ENCODE measurements at regions not wholly inside any gene's neighbourhood (a gene's known extent, or its start where the extent isn't known, plus 50 kb on each side); places are given as distances from the start of the nearest gene placed in this dataset.
A peak's percentile ranks its signal among the peaks of the same experiment; 100 is the strongest.
"Not testable (repeated sequence)": the region's sequence is repeated elsewhere in the genome, so short reads cannot be mapped to it uniquely, and the experiment has no call there.

DNA sequence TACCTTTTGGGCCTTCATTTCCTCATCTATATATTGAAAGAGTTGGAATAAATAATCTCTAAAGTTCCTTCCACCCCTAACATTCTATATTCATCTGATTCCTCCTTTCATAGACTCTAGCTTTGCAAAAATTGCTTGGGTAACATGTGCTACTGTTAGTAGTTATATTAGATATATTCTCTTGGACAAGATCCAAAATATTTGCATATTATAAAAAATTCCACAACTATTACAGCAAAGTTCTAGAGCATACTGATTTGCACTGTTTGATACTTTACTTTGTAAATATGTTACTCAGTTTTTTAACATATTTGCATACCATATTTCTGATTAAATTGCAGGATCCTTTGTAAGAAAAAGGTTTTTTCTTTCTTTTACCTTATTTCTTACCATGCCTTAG, 95.9 kb upstream of the UBE2E2 start:
- DNase-seq (ENCODE audit: low read depth in 4 of 4, low spot score in 3 of 4): no peak

GRCh38 chr3:23108451-23109057, 94.6 kb upstream of the UBE2E2 start:
- no peak for DNase-seq (ENCODE audit: low read depth in 4 of 4, low spot score in 3 of 4)

- no peak for DNase-seq (ENCODE audit: low read depth in 4 of 4, low spot score in 3 of 4)
Measured at GRCh38 chr3:23111286-23111685, 91.8 kb upstream of the UBE2E2 start.

DNA sequence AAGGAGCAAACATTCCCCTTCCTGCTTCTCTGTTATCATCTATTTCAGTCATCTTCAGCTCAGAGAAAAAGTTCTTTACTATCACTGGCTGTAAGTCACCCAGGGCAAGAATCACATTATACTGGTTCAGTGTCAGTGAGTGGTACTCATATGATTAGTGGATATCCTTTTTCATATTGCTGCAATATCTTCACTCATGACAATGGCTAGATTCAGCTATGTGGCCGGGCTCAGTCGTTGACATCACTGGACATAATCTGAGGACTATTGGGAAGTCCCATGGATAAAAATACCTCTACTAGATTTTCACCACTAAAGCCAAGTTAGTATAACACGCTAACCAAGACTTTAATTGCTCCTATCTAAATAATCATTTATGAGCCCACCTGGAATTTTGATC, 91.3 kb upstream of the UBE2E2 start:
- no peak for DNase-seq (ENCODE audit: low read depth in 4 of 4, low spot score in 3 of 4)

GRCh38 chr3:23112491-23112890, 90.6 kb upstream of the UBE2E2 start:
- no peak for DNase-seq (ENCODE audit: low read depth in 4 of 4, low spot score in 3 of 4)

- DNase-seq (ENCODE audit: low read depth in 4 of 4, low spot score in 3 of 4): no peak
Measured at GRCh38 chr3:23113455-23114171, 89.5 kb upstream of the UBE2E2 start.

DNA sequence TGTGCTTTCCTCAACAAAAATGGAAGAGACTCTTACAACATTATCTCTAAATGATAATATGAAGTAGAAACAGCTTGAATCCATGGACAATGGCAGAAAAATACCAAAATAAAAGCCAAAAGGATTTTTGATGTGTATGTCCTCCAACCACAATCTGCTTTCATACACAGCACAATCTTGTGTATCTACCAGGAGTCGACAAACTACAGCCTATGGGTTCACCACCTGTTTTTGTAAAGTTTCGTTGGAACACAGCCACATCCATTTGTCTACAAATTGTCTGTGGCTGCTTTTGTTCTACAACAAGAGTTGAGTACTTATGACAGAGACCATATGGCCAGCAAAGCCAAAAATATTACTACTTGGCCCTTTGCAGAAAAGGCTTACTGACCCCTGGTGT, 88.7 kb upstream of the UBE2E2 start:
- no peak for DNase-seq (ENCODE audit: low read depth in 4 of 4, low spot score in 3 of 4)

DNA sequence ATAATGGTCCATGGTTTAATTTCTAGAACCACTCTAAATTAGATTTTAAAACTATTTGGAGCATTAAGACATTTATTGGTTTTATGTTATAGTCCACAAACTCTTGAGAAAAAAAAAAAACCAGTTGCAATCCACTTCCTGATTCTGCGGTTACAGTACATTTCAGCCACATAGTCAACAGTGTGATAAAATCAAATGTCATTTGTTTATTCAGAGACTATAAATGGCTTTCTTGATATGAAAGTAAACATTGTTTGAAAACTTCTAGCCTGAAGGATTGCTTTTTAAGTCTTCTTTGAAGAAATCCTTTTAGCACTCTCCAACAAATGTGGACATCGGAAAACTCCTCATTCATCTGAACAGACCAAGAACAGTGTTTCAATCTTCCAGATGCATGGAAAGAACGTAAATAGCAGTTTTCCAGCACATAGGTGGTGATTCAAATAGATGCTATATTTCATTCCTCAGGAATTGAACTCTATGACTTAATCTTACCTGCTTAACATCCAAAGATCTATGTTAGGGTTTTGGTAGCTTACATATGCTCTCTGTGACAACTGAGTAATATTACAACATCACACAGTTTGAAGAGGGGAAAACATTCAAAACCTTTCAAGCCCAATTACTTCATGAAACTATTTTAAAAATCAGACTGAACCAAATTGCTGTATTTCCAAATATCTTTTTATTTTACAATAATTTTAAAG, 87.8 kb upstream of the UBE2E2 start:
- DNase-seq (ENCODE audit: low read depth in 4 of 4, low spot score in 3 of 4): no peak

GRCh38 chr3:23116081-23116837, 86.9 kb upstream of the UBE2E2 start:
- no peak for DNase-seq (ENCODE audit: low read depth in 4 of 4, low spot score in 3 of 4)

- no peak for DNase-seq (ENCODE audit: low read depth in 4 of 4, low spot score in 3 of 4)
Measured at GRCh38 chr3:23117856-23118255, 85.3 kb upstream of the UBE2E2 start.

GRCh38 chr3:23127196-23127595, 75.9 kb upstream of the UBE2E2 start:
- no peak for DNase-seq (ENCODE audit: low read depth in 4 of 4, low spot score in 3 of 4)

DNA sequence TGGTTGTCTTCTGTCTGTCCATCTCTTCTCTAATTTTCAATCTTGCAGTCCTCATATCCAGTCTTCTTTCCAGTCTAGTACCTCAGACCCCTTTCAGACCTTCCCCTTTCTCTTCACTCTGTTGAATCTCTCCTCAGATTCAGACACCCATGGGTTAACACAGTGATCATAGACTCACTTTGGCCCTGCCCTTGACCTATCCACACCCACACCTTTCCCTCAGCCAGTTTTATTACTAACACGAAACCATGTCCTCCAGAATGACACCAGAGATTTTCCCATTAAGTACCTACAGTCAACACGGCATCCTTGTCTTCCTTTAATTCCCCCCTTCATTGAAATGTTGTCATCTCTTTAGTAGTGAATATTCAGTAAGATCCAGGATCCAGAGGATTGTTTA, 74.5 kb upstream of the UBE2E2 start:
- no peak for DNase-seq (ENCODE audit: low read depth in 4 of 4, low spot score in 3 of 4)

- no peak for DNase-seq (ENCODE audit: low read depth in 4 of 4, low spot score in 3 of 4)
Measured at GRCh38 chr3:23129117-23129516, 74.0 kb upstream of the UBE2E2 start.

GRCh38 chr3:23129817-23130216, 73.3 kb upstream of the UBE2E2 start:
- peak in 3 of 4 donors; percentile 18 to 26 (median 25) for DNase-seq (ENCODE audit: low read depth in 4 of 4, low spot score in 3 of 4)

DNA sequence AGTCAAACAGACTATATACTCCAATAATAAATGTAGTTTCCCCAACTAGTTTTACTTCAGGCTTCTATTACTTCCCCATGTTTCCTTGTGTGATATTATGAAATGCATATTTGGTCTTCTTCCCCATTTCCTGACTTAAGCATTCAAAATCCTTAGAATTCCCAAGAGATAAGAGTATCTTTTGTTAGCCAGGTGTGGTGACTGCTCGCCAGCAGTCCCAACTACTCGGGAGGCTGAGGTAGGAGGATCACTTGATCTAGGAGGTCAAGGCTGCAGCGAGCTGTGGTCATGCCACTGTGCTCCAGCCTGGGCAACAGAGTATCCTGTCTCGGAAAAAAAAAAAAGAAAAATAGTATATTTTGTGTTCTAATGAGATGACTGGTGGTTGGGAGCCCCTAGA, 72.7 kb upstream of the UBE2E2 start:
- DNase-seq (ENCODE audit: low read depth in 4 of 4, low spot score in 3 of 4): no peak

DNA sequence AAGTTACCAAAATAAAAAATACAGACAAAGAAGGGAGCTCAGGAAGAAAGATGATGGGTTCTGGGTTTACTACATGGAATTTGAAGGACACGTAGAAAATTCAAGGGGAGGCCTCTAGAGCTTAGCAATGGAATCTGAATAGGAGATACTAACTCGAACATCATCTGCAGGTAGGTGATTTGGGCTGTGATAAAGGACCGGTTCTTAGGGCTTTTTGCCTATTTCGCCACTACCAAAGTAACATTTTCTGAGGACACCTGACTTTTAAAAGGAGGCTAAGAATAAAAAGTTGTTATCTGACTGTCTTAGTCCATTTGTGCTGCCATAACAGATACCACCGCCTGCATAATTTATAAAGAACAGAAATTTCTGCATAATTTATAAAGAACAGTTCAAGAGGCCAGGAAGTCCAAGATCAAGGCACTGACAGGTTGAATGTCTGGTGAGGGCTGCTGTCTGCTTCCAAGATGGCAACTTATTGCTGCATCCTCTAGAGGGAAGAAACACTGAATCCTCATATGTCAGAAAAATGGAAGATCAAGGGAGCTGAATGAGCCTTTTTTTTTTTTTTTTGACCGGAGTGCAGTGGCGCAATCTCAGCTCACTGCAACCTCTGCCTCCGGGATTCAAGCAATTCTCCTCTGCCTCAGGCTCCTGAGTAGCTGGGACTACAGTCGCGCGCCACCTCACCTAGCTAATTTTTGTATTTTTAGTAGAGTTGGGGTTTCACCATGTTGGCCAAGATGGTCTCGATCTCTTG, 67.9 kb upstream of the UBE2E2 start:
- DNase-seq (ENCODE audit: low read depth in 4 of 4, low spot score in 3 of 4): no peak

- no peak for DNase-seq (ENCODE audit: low read depth in 4 of 4, low spot score in 3 of 4)
Measured at GRCh38 chr3:23136054-23136453, 67.1 kb upstream of the UBE2E2 start.

- DNase-seq (ENCODE audit: low read depth in 4 of 4, low spot score in 3 of 4): not testable (repeated sequence)
Measured at GRCh38 chr3:23144051-23144450, 59.1 kb upstream of the UBE2E2 start.

DNA sequence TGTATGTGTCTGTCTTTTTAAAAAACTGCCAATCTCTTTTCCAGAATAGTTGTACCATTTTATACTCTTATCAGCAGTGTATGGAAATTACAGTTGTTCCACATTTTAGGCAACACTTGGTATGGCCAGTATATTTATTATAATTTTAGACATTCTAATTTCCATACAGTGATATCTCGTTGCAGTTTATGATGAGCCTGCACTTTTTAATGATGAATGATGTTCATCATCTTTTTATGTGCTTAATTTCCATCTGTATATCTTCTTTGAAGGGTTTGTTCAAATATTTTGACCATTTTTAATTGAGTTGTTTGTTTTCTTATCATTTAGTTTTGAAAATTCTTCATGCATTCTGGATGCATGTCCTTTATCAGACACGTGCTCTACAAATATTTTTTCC, 57.0 kb upstream of the UBE2E2 start:
- DNase-seq (ENCODE audit: low read depth in 4 of 4, low spot score in 3 of 4): no peak

GRCh38 chr3:23152989-23153388, 50.1 kb upstream of the UBE2E2 start:
- DNase-seq (ENCODE audit: low read depth in 4 of 4, low spot score in 3 of 4): no peak

Measured in right renal pelvis (tissue), 4 donors.